Mesenchymal stem cell (in vitro differentiated cells and primary cell): ENCODE measurements at regions not wholly inside any gene's neighbourhood (a gene's known extent, or its start where the extent isn't known, plus 50 kb on each side); places are given as distances from the start of the nearest gene placed in this dataset.
"Not testable (repeated sequence)": the region's sequence is repeated elsewhere in the genome, so short reads cannot be mapped to it uniquely, and the experiment has no call there.

Experiments used
- DNase-seq: peaks from one replicate; pipeline ENCODE4 v3.0.0-alpha.2; 2013
- H2AFZ ChIP-seq: one replicate; pipeline ENCODE4 v1.6.1; 2013; ENCODE audit warnings: low read depth, mild to moderate bottlenecking, control low read depth, inconsistent platforms, low read length, moderate library complexity
- H2AK5ac ChIP-seq: 2 replicates; pipeline ENCODE4 v1.6.1; 2013; ENCODE audit warnings: low read length, moderate library complexity, mild to moderate bottlenecking, inconsistent platforms; ENCODE audit not compliant: severe bottlenecking
- H2BK120ac ChIP-seq: one replicate; pipeline ENCODE4 v1.6.1; 2013; ENCODE audit warnings: low read depth, mild to moderate bottlenecking, inconsistent platforms, low read length, moderate library complexity
- H2BK12ac ChIP-seq, 2 experiments: one replicate each; pipeline ENCODE4 v1.6.1; 2013; ENCODE audit warnings: inconsistent platforms in 2 of 2, low read length in 2 of 2, mild to moderate bottlenecking in 2 of 2, moderate library complexity in 2 of 2, control low read depth in 1 of 2
- H2BK15ac ChIP-seq: one replicate; pipeline ENCODE4 v1.6.1; 2013; ENCODE audit warnings: mild to moderate bottlenecking, low read depth, inconsistent platforms; ENCODE audit not compliant: poor library complexity, severe bottlenecking
- H2BK5ac ChIP-seq: 2 replicates; pipeline ENCODE4 v1.6.1; 2013; ENCODE audit warnings: low read depth, mild to moderate bottlenecking, low read length, control low read depth, inconsistent platforms; ENCODE audit not compliant: poor library complexity, severe bottlenecking
- H3K14ac ChIP-seq, 2 experiments: one replicate each; pipeline ENCODE4 v1.6.1; 2013; ENCODE audit warnings: inconsistent platforms in 2 of 2, low read length in 2 of 2, control low read depth in 1 of 2, mild to moderate bottlenecking in 1 of 2, moderate library complexity in 1 of 2
- H3K18ac ChIP-seq, 2 experiments: one replicate each; pipeline ENCODE4 v1.6.1; 2013; ENCODE audit warnings: inconsistent platforms in 2 of 2, low read length in 2 of 2, control low read depth in 1 of 2, low read depth in 1 of 2, mild to moderate bottlenecking in 1 of 2
- H3K23ac ChIP-seq, 2 experiments: one replicate each; pipeline ENCODE4 v1.6.1; 2013; ENCODE audit warnings: inconsistent platforms in 2 of 2, low read length in 2 of 2, mild to moderate bottlenecking in 2 of 2, moderate library complexity in 2 of 2, control low read depth in 1 of 2
- H3K27ac ChIP-seq: 2 replicates; pipeline ENCODE4 v1.5.1; 2013; ENCODE audit warnings: mild to moderate bottlenecking, moderate library complexity, low read length, control low read depth, inconsistent platforms; ENCODE audit not compliant: poor library complexity, severe bottlenecking
- H3K27me3 ChIP-seq, 2 experiments: 2 replicates each; pipeline versions ENCODE4 v1.6.1 to v1.7.0; 2013; ENCODE audit warnings: low read length in 2 of 2, mild to moderate bottlenecking in 2 of 2, moderate library complexity in 2 of 2, control low read depth in 1 of 2, inconsistent platforms in 1 of 2; ENCODE audit not compliant: control insufficient read depth in 1 of 2, insufficient read depth in 1 of 2
- H3K36me3 ChIP-seq, 2 experiments: 2 replicates each; pipeline versions ENCODE4 v1.6.1 to v1.7.0; 2013; ENCODE audit warnings: low read length in 2 of 2, control low read depth in 1 of 2, inconsistent platforms in 1 of 2, low read depth in 1 of 2, mild to moderate bottlenecking in 1 of 2; ENCODE audit not compliant: insufficient read depth in 2 of 2, control insufficient read depth in 1 of 2
- H3K4ac ChIP-seq, 2 experiments: one replicate each; pipeline ENCODE4 v1.6.1; 2013; ENCODE audit warnings: inconsistent platforms in 2 of 2, low read length in 2 of 2, mild to moderate bottlenecking in 2 of 2, moderate library complexity in 2 of 2, control low read depth in 1 of 2, low read depth in 1 of 2
- H3K4me1 ChIP-seq: 2 replicates; pipeline ENCODE4 v1.6.1; 2013; ENCODE audit warnings: low read depth, low read length, control low read depth; ENCODE audit not compliant: control insufficient read depth, insufficient read depth
- H3K4me2 ChIP-seq: 2 replicates; pipeline ENCODE4 v1.6.1; 2013; ENCODE audit warnings: low read length, mild to moderate bottlenecking, inconsistent platforms; ENCODE audit not compliant: poor library complexity, severe bottlenecking
- H3K4me3 ChIP-seq, 2 experiments: 2 replicates each; pipeline versions ENCODE4 v1.5.1 to v1.7.0; 2013; ENCODE audit warnings: low read length in 2 of 2, mild to moderate bottlenecking in 2 of 2, control low read depth in 1 of 2, low read depth in 1 of 2; ENCODE audit not compliant: insufficient read depth in 1 of 2
- H3K79me1 ChIP-seq: replicated peaks from 2 replicates; pipeline ENCODE4 v1.6.1; 2013; ENCODE audit warnings: mild to moderate bottlenecking, control low read depth, low read length, inconsistent platforms; ENCODE audit not compliant: poor library complexity, severe bottlenecking
- H3K9ac ChIP-seq: 2 replicates; pipeline ENCODE4 v1.7.0; 2013; ENCODE audit warnings: mild to moderate bottlenecking, low read length, moderate library complexity
- H3K9me3 ChIP-seq: 2 replicates; pipeline ENCODE4 v1.7.0; 2013; ENCODE audit warnings: mild to moderate bottlenecking, low read length; ENCODE audit not compliant: control insufficient read depth
- H4K8ac ChIP-seq: one replicate; pipeline ENCODE4 v1.6.1; 2013; ENCODE audit warnings: inconsistent platforms, mild to moderate bottlenecking, low read length, moderate library complexity
- H4K91ac ChIP-seq: one replicate; pipeline ENCODE4 v1.6.1; 2013; ENCODE audit warnings: mild to moderate bottlenecking, low read length, inconsistent platforms
- WGBS: methylation state at CpG from one replicate; pipeline ENCODE4 v1.1.7; 2013; ENCODE audit warnings: mixed read lengths; 5-methylcytosine and 5-hydroxymethylcytosine counted together

DNA sequence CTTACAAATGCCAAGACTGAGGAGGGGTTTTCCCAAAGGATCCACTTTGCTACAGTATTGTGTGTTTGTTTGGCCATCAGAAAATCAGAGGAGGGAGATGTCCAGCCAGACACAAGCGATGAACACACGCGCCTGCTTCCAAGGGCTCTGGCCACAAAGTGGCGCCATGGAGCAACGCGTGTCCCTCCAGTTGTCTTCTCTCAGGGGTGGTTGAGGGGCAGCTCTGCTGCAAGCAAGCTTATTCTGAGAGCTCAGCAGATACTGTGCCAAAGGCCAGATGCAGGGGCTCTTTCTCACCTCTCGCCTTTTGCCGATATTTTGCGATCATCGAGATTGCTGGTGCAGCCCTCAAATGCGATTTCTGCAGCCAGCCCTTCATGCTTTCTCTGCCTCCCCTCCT is 88.9 kb upstream of the OSBPL11 start:
- Histone ChIP-seq H4K91ac (no peak overlapping the region), H3K79me1 (no peaks in the 10 kb centered on the region), H2BK12ac (no peak overlapping the region), H3K4me1 (no peaks in the 10 kb centered on the region), H4K8ac (no peak overlapping the region), H2AK5ac (no peak overlapping the region), H3K27me3 (no peaks in the 10 kb centered on the region), H3K4ac (no peak overlapping the region), H3K4me3 (no peak overlapping the region), H3K9ac (no peak overlapping the region), H3K4me2 (no peak overlapping the region), H2BK5ac (no peak overlapping the region), H2AFZ (no peak overlapping the region), H3K27ac (no peak overlapping the region), H3K36me3 (no peaks in the 10 kb centered on the region), H2BK15ac (no peak overlapping the region), H3K18ac (no peak overlapping the region), H2BK120ac (no peak overlapping the region), H3K14ac (no peak overlapping the region), H3K9me3 (no peaks in the 10 kb centered on the region), H3K23ac (no peak overlapping the region)
- DNase-seq = peak; percentile 4
- 52% methylated on average over 11 of the region's 11 CpGs for WGBS

DNA sequence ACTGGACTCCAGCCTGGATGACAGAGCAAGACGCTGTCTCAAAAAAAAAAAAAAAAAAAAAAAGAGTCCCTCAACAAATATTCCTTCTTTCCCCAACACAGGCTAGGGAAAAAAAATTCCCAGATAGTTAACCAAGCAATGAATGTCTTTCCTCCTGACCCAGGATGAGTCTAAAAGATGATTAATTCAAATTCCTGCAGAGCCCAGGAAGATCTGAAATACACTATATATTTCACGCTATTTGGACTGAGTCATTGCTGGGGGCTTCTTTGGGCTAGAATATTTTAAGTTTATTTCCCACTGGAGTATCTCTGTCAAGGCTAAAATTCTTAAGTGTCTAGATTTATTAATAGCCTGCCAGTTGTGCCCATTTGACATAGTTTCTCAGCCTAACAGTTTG is 90.4 kb upstream of the OSBPL11 start:
- not testable (repeated sequence) for H3K23ac ChIP-seq, H3K9ac ChIP-seq, H3K4me3 ChIP-seq, H3K36me3 ChIP-seq, H3K18ac ChIP-seq, H4K8ac ChIP-seq, H2BK12ac ChIP-seq, H2AFZ ChIP-seq, H3K4me2 ChIP-seq, H3K9me3 ChIP-seq, H4K91ac ChIP-seq, H2BK120ac ChIP-seq, H3K27me3 ChIP-seq, H3K79me1 ChIP-seq, H2AK5ac ChIP-seq, H3K14ac ChIP-seq, H2BK15ac ChIP-seq, H3K27ac ChIP-seq, H3K4me1 ChIP-seq, H3K4ac ChIP-seq, H2BK5ac ChIP-seq, DNase-seq
- WGBS = 100% methylated on average over 1 of the region's 2 CpGs

DNA sequence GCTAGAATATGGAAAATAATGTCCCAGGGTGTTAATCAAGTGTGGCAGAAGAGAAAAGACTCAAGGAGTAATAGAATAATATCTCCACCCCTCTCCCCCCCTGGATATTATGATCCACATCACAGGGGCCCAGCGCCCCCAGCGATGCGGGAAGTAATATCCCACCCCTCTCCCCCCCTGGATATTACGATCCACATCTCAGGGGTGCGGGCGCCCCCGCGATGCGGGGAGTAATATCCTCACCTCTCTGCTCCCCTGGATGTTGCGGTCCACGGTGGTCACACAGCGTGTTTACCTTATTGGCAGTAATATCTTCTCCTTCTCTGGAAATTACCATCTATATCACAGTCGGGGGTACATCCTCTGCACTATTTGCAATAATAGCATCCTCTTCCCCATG is 97.1 kb upstream of the OSBPL11 start:
- H3K27ac ChIP-seq = no peak overlapping the region
- peaks cover 1% of the 10 kb centered on the region for H3K4me1 ChIP-seq
- H2AFZ ChIP-seq = no peak overlapping the region
- no peak overlapping the region for H2BK12ac ChIP-seq
- no peak overlapping the region for H3K23ac ChIP-seq
- H4K91ac ChIP-seq = no peak overlapping the region
- H3K18ac ChIP-seq = no peak overlapping the region
- H3K4ac ChIP-seq = no peak overlapping the region
- WGBS = 93% methylated on average over 13 of the region's 13 CpGs
- H3K27me3 ChIP-seq = peaks cover 0 to 5% of the 10 kb centered on the region in 2 experiments
- no peak for DNase-seq
- no peak overlapping the region for H3K9ac ChIP-seq
- H3K9me3 ChIP-seq = no peaks in the 10 kb centered on the region
- H2BK15ac ChIP-seq = no peak overlapping the region
- H3K79me1 ChIP-seq = no peaks in the 10 kb centered on the region
- H3K14ac ChIP-seq = no peak overlapping the region
- H2AK5ac ChIP-seq = no peak overlapping the region
- no peak overlapping the region for H3K4me3 ChIP-seq
- H2BK5ac ChIP-seq = no peak overlapping the region
- no peak overlapping the region for H2BK120ac ChIP-seq
- no peaks in the 10 kb centered on the region for H3K36me3 ChIP-seq
- no peak overlapping the region for H3K4me2 ChIP-seq
- H4K8ac ChIP-seq = no peak overlapping the region

DNA sequence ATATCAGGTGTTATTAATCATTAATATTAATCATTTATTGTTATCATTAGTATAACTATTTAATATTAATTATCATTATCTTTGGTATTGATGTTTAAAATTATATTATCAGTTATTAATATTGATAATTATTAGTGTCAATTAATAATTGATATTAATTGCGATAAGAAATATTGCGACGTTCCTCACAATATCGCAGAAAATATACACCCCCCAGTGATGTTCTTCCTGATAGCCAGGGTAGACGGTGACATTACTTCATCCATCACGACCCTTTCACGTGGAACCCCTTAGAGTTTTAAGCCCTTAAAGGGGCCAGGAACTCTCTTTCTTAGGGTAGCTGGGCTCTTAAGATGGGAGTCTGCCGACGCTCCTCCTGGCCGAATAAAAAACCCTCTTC is 98.6 kb upstream of the OSBPL11 start:
- Histone ChIP-seq H3K4me3 (no peak overlapping the region), H3K4me1 (peaks cover 1% of the 10 kb centered on the region), H3K9me3 (no peaks in the 10 kb centered on the region), H2AK5ac (no peak overlapping the region), H3K14ac (no peak overlapping the region), H2BK5ac (no peak overlapping the region), H3K23ac (no peak overlapping the region), H4K91ac (no peak overlapping the region), H3K27ac (no peak overlapping the region), H3K27me3 (peaks cover 0 to 5% of the 10 kb centered on the region in 2 experiments), H2BK120ac (no peak overlapping the region), H3K9ac (no peak overlapping the region), H3K4ac (no peak overlapping the region), H4K8ac (no peak overlapping the region), H3K4me2 (no peak overlapping the region), H3K18ac (no peak overlapping the region), H2BK12ac (no peak overlapping the region), H2AFZ (no peak overlapping the region), H3K36me3 (no peaks in the 10 kb centered on the region), H2BK15ac (no peak overlapping the region), H3K79me1 (no peaks in the 10 kb centered on the region)
- DNase-seq = no peak
- WGBS = 91% methylated on average over 9 of the region's 10 CpGs
